ENCODE measurements at regions not wholly inside any gene's neighbourhood (a gene's known extent, or its start where the extent isn't known, plus 50 kb on each side); places are given as distances from the start of the nearest gene placed in this dataset.

GRCh38 chr10:8481718-8482504 lies 427.4 kb downstream of the GATA3 start:
- no peak for DNase-seq (ENCODE audit: low spot score)

GRCh38 chr10:8485032-8485431 lies 430.5 kb downstream of the GATA3 start:
- no peak for DNase-seq (ENCODE audit: low spot score)

GRCh38 chr10:8487346-8487745 lies 432.9 kb downstream of the GATA3 start:
- no peak for DNase-seq (ENCODE audit: low spot score)

GRCh38 chr10:8489232-8489631 lies 434.7 kb downstream of the GATA3 start:
- DNase-seq (ENCODE audit: low spot score): no peak

- DNase-seq (ENCODE audit: low spot score): no peak
Observed at GRCh38 chr10:8489823-8490222, 435.3 kb downstream of the GATA3 start.

- DNase-seq (ENCODE audit: low spot score): no peak
Observed at GRCh38 chr10:8498290-8498689, 443.8 kb downstream of the GATA3 start.

GRCh38 chr10:8498881-8499280 lies 444.4 kb downstream of the GATA3 start:
- no peak for DNase-seq (ENCODE audit: low spot score)

GRCh38 chr10:8499312-8499711 lies 444.8 kb downstream of the GATA3 start:
- DNase-seq (ENCODE audit: low spot score): no peak

- no peak for DNase-seq (ENCODE audit: low spot score)
Observed at GRCh38 chr10:8499752-8500390, 445.4 kb downstream of the GATA3 start.

GRCh38 chr10:8502573-8502972 lies 448.1 kb downstream of the GATA3 start:
- DNase-seq (ENCODE audit: low spot score): no peak

GRCh38 chr10:8504499-8504898 lies 450.0 kb downstream of the GATA3 start:
- DNase-seq (ENCODE audit: low spot score): peak; percentile 18

GRCh38 chr10:8507156-8507555 lies 452.7 kb downstream of the GATA3 start:
- DNase-seq (ENCODE audit: low spot score): no peak

GRCh38 chr10:8508882-8509281 lies 454.4 kb downstream of the GATA3 start:
- DNase-seq (ENCODE audit: low spot score): no peak

- no peak for DNase-seq (ENCODE audit: low spot score)
Observed at GRCh38 chr10:8510471-8510870, 456.0 kb downstream of the GATA3 start.

- no peak for DNase-seq (ENCODE audit: low spot score)
Observed at GRCh38 chr10:8511026-8511425, 456.5 kb downstream of the GATA3 start.

GRCh38 chr10:8513155-8514147 lies 459.0 kb downstream of the GATA3 start:
- DNase-seq (ENCODE audit: low spot score): no peak

GRCh38 chr10:8520382-8520781 lies 465.9 kb downstream of the GATA3 start:
- DNase-seq (ENCODE audit: low spot score): no peak

GRCh38 chr10:8527773-8528172 lies 473.3 kb downstream of the GATA3 start:
- no peak for DNase-seq (ENCODE audit: low spot score)

GRCh38 chr10:8531116-8531515 lies 476.6 kb downstream of the GATA3 start:
- DNase-seq (ENCODE audit: low spot score): no peak

- DNase-seq (ENCODE audit: low spot score): no peak
Observed at GRCh38 chr10:8532647-8533046, 478.2 kb downstream of the GATA3 start.

GRCh38 chr10:8533462-8533861 lies 479.0 kb downstream of the GATA3 start:
- DNase-seq (ENCODE audit: low spot score): no peak

GRCh38 chr10:8534096-8534495 lies 479.6 kb downstream of the GATA3 start:
- peak; percentile 57 for DNase-seq (ENCODE audit: low spot score)
